GM18907 (cell line): ENCODE measurements at regions not wholly inside any gene's neighbourhood (a gene's known extent, or its start where the extent isn't known, plus 50 kb on each side); places are given as distances from the start of the nearest gene placed in this dataset.

ENCODE experiments used
- ATAC-seq: cut with Tn5 transposase; IDR thresholded peaks from one replicate; pipeline ENCODE4 v1.9.1; 2021; ENCODE audit warnings: mild to moderate bottlenecking, moderate library complexity; ENCODE audit not compliant: unreplicated experiment

GRCh38 chr9:32837551-32838058 lies 54.3 kb downstream of the TMEM215 start:
- no peak for ATAC-seq

GRCh38 chr9:32839013-32839885 lies 55.9 kb downstream of the TMEM215 start:
- ATAC-seq, result peak; percentile 89

- no peak for ATAC-seq
Measured at GRCh38 chr9:32841314-32841713, 58.0 kb downstream of the TMEM215 start.

GRCh38 chr9:32843295-32843694 lies 60.0 kb downstream of the TMEM215 start:
- ATAC-seq, result no peak

- no peak for ATAC-seq
Measured at GRCh38 chr9:32844259-32844658, 60.9 kb downstream of the TMEM215 start.

DNA sequence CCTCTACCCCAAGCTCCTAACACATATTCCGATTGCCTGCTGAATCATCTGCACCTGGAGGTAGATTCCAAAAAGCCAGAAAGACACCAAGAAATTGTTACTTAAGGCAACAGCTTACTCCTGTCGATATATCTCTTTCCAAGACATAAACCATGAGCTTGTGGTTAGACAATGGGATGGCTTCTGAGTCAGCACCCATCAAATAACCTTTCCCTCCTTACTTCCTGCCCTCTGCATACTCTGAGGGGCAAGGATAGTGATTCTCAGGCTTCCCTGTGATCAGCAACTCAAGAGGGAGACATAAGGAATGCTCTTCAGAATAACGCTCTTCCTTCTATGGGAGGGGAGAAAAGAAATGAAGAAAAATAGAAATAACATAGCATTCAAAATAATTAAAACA lies 70.9 kb downstream of the TMEM215 start:
- no peak for ATAC-seq

DNA sequence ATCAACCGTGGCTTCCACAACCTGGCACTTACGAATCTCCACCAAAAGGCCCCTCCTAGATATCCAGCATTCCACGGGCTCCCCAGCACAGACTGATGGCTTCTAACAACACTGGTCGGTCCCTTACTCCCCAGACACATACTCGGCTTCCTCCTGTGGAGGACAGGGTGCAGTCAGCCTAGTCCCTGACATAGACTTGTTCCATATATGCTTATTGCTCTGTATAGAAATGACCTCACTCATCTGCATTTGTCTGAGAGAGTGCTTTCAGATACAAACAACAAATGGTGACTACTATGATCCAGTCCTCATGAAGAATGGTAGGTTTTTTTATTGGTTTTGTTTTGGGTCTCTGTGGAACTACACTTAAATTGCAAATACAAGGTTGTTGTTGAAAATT lies 72.4 kb downstream of the TMEM215 start:
- ATAC-seq, result no peak

GRCh38 chr9:32863291-32863690 lies 80.0 kb downstream of the TMEM215 start:
- ATAC-seq, result no peak

- ATAC-seq, result no peak
Measured at GRCh38 chr9:32864971-32865370, 81.6 kb downstream of the TMEM215 start.

- ATAC-seq, result no peak
Measured at GRCh38 chr9:32866273-32866672, 82.9 kb downstream of the TMEM215 start.

GRCh38 chr9:32867026-32867425 lies 83.7 kb downstream of the TMEM215 start:
- no peak for ATAC-seq

GRCh38 chr9:32867601-32868204 lies 84.4 kb downstream of the TMEM215 start:
- no peak for ATAC-seq

GRCh38 chr9:32869404-32869803 lies 86.1 kb downstream of the TMEM215 start:
- no peak for ATAC-seq

DNA sequence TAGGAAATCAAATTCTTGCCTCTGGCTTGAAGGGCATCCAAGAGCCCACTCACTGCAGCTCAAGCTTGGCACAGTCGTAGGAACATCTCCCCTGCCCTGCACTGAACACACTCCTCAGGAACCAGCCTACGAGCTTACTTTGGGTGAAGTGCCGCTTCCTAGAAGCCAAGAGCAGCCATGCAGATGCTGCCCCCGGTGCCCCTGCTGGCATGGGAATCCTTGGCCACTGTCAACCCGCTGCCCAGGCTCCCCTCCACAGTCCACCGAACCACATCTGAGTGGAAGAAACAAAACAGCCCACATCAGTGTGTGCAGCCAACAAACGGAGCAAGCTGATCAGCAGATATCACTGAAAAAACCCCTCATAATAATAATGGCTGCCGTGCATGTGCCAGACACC lies 89.8 kb downstream of the TMEM215 start:
- no peak for ATAC-seq

- no peak for ATAC-seq
Measured at GRCh38 chr9:32873553-32873952, 90.2 kb downstream of the TMEM215 start.

- no peak for ATAC-seq
Measured at GRCh38 chr9:32875242-32875641, 91.9 kb downstream of the TMEM215 start.

DNA sequence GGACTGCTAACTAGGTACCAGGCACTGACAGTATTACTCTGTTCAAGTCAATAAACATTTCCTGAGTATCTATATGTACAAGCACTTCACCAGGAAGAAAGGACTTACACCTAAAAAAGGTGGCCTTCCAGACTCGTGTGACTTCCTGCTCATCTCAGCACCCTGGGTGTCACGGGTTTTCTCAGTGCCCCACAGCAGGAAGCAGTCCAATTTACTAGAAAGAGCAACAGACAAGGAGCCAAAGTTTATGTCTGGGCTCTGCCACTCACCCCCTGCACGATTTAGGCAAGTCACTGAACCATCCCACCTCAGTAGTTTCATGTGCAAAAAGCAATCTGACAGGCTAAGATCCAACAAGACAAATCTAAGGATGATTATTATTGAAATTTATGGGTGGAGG lies 92.4 kb downstream of the TMEM215 start:
- no peak for ATAC-seq

DNA sequence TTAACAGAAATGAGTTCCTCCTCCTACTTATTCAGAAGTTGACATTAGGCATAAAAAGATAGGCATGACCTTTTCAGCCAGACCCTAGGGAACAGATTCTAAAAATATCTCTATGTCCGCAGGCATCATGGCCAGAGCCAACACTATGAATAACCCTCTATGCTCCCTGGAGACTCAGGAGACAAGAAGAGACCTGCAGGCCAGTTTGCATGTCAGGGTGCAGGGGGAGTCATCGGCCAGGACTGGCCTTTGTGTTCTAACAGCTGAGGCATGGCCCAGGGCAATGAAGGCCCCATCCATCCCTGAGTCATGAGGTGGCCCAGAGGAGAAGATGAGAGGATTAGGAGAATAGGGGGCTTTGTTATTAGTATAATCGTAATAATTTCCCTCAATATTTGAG lies 93.8 kb downstream of the TMEM215 start:
- ATAC-seq, result no peak

DNA sequence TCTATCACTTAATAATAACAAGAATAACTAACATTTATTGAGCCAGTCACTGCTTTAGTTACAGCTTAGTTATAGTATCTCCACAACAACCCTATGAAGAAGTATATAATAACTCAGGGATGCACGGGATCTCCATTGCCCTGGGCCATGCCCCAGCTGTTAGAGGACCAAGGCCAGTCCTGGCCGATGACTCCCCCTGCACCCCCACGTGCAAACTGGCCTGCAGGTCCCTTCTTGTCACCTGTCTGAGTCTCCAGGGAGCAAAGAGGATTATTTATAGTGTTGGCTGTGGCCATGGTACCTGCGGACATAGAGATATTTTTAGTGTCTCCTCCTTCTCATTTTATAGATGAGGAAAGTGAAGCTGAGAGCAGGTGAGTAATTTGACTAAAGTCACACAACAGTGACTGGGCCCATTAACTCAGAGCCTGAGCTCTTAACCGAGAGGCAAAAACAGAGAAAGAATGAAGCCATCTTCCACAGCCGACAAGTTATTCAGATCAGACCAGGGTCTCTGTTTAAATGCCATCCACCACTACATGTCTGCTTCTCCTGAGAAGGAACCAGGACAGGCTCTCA lies 94.4 kb downstream of the TMEM215 start:
- no peak for ATAC-seq

DNA sequence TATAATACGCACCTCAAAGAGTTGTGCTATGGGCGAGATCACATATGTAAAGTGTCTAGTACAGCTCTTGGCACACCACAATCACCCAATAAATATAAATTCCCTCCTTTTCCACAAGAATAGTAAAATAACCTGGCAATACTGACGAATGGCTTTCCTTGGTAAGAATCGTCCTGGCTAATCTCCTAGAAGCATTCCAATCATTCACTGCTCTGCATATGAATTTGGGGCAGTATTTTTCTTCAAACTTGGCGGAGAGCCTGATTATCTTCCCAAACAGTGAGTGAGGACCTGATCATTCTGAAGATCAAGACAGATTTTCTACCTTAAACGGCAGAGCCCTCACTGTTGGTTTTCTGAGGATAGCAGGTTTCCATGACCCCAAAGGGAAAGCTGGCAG lies 96.0 kb downstream of the TMEM215 start:
- no peak for ATAC-seq

DNA sequence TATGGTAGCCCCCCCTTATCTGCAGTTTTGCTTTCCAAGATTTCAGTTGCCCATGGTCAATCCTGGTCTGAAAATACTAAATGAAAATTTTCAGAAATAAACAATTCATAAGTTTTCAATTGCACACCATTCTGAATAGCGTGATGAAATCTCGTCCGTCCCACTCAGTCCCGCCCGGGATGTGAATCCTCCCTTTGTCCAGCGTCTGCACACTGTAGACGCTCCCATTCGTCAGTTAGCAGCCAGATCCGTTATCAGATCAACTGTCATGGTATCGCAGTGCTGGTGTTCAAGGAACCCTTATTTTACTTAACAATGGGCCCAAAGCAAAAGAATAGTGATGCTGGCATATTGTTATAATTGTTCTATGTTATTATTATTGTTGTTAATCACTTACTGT lies 98.6 kb downstream of the TMEM215 start:
- ATAC-seq, result no peak

DNA sequence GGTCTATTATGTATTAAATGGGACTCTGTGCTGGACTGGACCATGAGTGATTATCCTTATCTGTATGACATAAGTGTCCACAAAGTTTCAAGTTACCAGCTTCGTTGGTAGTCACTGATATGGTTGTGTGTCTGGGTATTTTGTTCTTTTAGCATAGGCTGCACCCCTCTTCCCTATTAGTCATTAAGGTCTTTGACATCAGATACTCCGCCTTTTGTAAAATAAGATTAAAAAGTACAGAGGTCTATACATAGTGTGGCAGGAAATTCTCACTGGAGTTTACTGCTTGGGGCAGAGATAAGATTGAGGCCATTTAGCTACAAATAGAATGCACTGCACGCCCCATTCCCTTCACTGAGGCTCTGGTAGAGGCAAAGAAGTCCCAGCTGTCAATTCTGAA lies 99.4 kb downstream of the TMEM215 start:
- ATAC-seq, result no peak
